ENCODE measurements at regions not wholly inside any gene's neighbourhood (a gene's known extent, or its start where the extent isn't known, plus 50 kb on each side); places are given as distances from the start of the nearest gene placed in this dataset.

- DNase-seq = peak; percentile 74 to 88
These were observed 206.6 kb upstream of the RFX3 start for GRCh38 chr9:3732077-3733038.

DNA sequence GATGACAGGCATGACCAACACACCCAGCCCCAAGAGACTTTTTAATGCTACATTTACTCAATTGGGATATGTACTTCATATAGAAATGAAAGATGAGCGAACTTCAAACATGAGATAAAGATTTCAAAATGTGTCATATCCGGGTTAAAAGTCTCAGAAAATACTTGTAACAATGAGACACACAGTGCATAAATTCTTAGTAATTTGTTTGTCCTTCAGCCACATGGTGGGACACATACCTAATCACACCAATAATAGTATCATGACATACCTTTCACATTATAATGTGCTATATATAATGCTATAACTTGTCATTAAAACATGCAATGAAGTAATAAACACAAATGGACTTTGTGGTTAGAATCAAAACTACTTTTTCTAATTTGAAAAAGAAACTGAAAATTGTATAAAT is 204.7 kb upstream of the RFX3 start:
- no peak for DNase-seq

GRCh38 chr9:3721096-3721495 is 195.3 kb upstream of the RFX3 start:
- DNase-seq = no peak

- DNase-seq = no peak
These were observed 193.5 kb upstream of the RFX3 start for GRCh38 chr9:3719286-3719685.

DNA sequence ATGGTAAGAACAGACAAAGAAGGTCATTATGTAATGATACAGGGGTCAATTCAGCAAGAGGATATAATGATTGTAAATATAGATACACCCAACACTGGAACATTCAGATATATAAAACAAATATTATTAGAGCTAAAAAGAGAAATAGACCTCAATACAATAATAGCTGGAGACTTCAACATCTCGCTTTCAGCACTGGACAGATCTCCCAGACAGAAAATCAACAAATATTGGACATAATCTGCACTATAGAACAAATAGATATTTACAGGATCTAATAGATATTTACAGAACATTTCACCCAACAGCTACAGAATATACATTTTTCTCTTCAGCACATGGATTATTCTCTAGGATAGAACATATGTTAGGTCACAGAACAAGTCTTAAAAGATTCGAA is 190.6 kb upstream of the RFX3 start:
- DNase-seq = no peak

- no peak for DNase-seq
These were observed 182.9 kb upstream of the RFX3 start for GRCh38 chr9:3708751-3709150.

DNA sequence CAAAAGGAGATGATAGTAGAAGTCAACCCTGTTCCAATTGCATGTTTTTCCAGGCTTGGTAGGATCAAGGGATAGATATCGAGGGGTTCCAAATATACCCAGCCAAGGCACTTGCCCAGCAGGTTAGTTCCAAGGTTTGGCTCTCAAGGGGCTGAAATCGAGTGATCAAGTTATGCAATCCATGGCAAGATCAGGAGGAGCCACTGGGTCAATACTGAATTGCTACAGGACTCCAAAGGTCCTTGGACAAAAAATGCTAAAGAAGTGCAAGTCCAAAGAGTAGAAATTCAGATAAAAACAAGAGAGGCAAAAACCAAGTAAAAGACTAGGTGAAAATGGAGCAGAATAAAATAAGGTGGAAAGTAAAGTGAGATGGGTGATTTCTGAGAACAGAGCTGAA is 179.1 kb upstream of the RFX3 start:
- DNase-seq = no peak

- DNase-seq = no peak
These were observed 175.0 kb upstream of the RFX3 start for GRCh38 chr9:3700772-3701171.

- DNase-seq = no peak
These were observed 174.1 kb upstream of the RFX3 start for GRCh38 chr9:3699883-3700282.

- DNase-seq = no peak
These were observed 172.7 kb upstream of the RFX3 start for GRCh38 chr9:3698531-3698930.

GRCh38 chr9:3698076-3698475 is 172.3 kb upstream of the RFX3 start:
- DNase-seq = no peak

DNA sequence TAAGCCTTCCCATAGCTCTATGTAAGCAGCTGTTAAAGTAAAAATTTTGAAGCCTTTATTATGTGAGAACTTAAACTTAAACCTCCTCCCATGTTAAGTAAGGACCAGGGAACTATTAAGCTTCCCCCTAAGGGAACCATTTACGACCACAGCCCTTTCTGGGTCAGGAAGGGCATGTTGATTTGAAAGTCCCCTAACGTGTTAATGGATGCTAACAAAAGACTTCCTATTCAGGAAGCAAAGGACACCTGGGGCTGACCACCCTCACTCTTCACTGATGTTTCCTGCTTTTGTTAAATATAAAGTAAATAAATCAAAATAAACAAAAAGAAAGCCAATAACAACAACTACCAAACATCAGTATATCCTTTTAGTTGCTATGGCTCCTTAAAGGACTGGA is 170.6 kb upstream of the RFX3 start:
- no peak for DNase-seq

GRCh38 chr9:3692606-3693005 is 166.8 kb upstream of the RFX3 start:
- DNase-seq = no peak

- DNase-seq = no peak
These were observed 163.8 kb upstream of the RFX3 start for GRCh38 chr9:3689555-3689954.

DNA sequence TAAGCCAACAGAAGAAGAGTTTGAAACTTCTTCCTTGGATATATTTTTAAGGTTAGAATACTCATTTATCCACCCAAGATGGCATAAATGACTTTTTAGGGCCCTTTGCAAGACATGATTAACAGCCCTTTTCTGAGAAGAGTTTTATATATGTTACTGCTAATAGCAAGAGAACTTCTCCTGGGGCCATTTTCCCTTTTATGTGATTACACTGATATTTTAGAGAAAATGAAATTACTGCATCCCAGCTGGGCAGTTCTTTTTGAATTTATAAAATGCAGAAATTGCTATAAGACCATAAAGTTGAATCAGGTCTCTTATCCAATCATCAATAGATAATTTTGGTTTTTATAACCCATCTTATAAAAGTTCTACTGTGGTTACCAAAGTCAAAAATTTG is 161.3 kb upstream of the RFX3 start:
- no peak for DNase-seq

DNA sequence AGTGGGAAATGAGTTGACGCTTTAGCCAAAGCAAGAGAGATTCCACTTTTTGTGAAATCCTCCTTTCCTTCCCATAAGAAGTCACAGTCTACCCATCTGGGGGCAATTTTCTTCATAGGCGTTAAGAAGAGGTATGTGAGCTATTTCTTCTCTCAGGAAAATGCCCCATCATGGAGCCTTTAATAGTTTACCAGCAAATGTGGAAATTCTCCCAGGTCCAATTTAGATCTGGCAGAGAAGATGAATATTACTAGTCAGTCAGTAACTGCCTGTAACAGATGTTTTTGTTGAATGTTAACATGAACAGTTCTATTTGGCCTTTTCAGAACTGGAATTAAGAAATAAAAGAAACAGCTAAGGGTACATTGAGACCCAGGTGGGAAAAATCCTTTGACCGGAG is 156.4 kb upstream of the RFX3 start:
- DNase-seq = no peak

GRCh38 chr9:3677541-3677940 is 151.7 kb upstream of the RFX3 start:
- no peak for DNase-seq

DNA sequence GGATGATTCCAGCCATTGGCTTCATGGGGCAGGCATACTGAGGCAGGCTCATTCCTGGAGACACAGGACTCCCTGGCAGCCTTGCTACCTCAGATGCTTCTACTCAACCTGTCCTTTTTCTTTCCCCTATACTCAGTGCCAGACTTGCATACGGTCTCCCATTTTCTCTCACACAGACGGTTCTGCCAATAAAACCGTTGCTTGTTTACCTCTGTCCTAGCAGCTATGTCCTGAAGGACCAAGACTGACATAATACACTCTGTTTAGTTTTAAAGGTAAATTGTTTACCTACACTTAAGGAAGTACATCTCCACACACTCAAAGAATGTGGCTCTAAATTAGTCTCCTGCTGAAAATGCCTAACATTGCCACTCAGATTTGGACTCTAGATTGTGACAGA is 151.0 kb upstream of the RFX3 start:
- no peak for DNase-seq

DNA sequence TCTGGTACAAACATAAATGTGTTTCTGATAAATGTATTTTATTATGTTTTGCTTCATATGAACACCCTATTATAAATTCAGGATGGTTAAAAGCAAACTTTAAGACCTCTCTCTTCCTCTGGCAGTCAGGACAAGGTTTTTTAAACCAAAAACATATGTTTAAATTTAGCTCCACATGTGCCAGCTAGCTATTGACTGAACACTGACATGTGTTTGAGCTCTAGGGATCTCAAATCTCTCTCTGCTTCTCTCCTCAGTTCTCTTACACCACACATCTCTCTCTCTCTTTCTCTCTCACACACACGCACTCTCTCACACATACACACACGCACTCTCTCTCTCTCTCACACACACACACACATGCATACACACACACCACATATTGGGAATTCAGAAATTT is 150.1 kb upstream of the RFX3 start:
- no peak for DNase-seq

GRCh38 chr9:3674561-3674960 is 148.8 kb upstream of the RFX3 start:
- DNase-seq = no peak

DNA sequence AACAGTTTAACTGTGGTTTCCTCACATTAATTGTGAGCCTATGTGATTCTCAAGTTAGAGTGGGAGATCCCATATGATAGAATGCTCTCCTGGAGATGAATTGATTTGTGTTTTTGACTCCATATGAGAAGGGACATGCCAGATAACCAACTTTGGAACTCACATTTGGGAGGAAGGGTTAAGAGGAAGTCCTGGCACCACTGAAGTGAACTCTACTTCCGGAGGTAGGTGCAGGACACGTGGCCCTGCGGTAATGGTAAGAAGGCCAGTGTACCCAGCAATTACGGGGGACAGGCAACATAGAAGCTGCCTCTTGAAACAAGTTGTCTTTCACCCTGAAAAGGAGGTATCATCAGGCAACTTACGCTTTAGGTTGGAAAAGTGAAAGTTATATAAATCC is 146.6 kb upstream of the RFX3 start:
- no peak for DNase-seq

- no peak for DNase-seq
These were observed 138.2 kb upstream of the RFX3 start for GRCh38 chr9:3664044-3664443.

DNA sequence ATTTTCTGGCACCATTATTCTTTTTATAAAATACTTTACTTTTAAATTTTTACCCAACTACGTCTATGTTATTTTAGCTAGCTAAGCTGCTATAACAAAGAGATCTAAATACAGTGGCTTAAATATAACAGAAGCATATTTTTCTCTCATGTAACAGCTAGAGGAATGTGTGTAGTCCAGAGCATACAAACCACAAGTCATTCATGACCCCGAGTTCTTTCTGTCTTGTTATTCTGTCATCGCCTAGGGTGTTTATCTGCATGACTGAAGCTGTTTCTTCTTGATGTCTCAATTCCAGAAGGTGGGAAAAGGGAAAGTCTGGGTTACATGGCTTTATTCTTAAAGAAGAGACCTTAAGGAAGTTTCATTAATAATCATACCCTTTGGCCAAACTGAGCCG is 136.9 kb upstream of the RFX3 start:
- DNase-seq = no peak

- DNase-seq = no peak
These were observed 135.1 kb upstream of the RFX3 start for GRCh38 chr9:3660936-3661335.

- no peak for DNase-seq
These were observed 133.8 kb upstream of the RFX3 start for GRCh38 chr9:3659647-3660046.

Data from inflammatory macrophage (primary cell).